NCI-H82 treated with DMSO at 0.1 percent for 48 hours (cell line): ENCODE measurements at regions not wholly inside any gene's neighbourhood (a gene's known extent, or its start where the extent isn't known, plus 50 kb on each side); places are given as distances from the start of the nearest gene placed in this dataset.
"Not testable (repeated sequence)": the region's sequence is repeated elsewhere in the genome, so short reads cannot be mapped to it uniquely, and the experiment has no call there.

Experiments
- DNase-seq: peaks from one replicate; lab custom pipeline; 2025; ENCODE audit not compliant: unreplicated experiment; lab: John Stamatoyannopoulos, UW

DNA sequence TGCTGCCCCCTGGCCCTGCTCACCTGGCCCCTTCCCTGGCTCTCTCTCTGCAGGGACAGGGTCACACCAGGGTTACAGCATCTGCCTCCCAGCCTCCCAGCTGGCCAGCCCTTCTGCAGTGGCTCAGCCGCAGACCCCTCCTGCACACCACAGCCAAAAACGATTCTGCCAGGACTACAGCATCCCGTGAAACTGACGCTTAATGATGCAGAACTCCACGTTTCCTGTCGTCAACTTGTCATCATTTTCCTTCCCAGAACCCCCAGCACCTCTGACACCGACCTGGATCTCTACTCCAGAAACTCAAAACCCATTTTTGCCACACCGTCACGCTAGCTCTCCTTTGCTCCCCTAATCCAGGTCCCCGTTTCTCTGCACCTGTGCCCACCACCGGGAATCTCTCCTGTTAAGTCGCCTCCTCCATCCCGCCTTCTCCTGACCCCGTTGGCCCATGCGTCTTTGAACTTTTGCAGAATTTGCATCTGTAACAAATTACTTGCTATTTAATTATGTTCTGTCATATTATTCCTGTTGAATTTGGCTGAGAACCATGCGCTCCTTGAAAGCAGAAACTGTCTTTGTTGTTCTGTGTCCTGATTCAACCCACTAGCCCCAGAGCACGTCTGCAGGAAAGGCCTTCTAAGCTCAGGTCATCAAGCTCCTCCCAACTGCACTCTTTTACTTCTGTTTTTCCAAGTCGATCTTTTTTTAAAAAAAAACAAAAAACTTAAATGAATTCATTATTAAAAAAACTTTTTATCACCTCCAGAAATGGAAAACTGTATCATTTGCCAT is 173.2 kb upstream of the COPS8 start:
- DNase-seq = no peak

DNA sequence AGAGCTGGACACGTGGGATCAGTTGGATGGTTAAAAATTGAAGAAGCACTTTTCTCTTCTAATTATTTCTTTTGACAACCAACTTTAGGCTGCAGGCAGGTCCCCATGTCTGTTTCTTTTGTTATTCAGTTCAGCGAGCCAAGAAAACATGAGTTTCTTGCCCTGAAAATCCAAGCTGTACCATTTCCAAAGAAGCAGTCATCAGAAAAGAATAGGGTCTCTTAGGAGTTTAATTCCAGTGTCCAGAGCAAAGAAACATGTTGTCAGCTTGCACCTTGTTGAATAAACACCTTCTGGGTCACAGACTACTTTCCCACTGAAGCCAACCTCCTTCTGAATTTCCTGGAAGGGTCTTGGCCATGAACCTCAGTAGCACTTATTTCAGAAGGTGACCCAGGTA is 170.5 kb upstream of the COPS8 start:
- DNase-seq = no peak

- no peak for DNase-seq
Observed at GRCh38 chr2:236915726-236916125, 170.0 kb upstream of the COPS8 start.

DNA sequence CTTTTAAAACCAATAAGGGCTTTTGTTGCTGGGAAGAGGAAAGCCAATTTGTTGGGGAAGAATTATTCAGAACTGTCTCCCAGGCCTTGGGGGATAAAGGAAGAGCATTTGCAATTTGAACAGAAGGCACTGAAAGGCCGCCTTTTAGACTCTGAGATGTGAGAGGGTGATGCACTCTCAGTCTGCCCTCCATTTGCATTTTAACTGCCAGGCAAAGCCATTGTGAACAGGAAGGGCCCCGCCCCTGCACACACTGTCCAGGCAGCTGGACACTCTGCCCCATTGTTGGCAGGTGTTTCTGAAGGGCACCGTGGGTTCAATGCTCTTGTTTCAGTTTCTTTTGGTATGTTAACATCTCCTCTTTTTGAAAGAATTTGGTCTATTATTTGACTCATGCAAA is 169.5 kb upstream of the COPS8 start:
- no peak for DNase-seq

GRCh38 chr2:236916651-236917050 is 169.0 kb upstream of the COPS8 start:
- no peak for DNase-seq

- no peak for DNase-seq
Observed at GRCh38 chr2:236917164-236917563, 168.5 kb upstream of the COPS8 start.

DNA sequence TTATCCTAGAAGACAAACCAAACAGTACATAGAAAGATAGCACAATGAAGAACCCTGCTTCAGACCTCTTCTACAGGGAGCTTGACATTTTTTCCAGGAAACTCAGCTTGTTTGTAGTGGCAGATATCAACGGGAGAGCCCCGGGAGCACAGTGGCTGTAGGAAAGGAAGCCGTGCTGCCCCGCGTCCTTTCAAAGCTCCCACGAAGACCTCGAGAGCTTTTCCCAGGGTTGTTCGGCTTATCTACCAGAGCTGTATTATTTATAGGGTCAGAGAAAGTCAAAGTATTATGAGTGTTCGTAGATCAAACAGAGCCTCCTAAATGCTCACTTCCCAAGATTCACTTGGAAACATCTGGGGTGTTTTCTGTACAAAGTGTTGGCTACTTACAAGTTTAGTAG is 167.1 kb upstream of the COPS8 start:
- DNase-seq = no peak

DNA sequence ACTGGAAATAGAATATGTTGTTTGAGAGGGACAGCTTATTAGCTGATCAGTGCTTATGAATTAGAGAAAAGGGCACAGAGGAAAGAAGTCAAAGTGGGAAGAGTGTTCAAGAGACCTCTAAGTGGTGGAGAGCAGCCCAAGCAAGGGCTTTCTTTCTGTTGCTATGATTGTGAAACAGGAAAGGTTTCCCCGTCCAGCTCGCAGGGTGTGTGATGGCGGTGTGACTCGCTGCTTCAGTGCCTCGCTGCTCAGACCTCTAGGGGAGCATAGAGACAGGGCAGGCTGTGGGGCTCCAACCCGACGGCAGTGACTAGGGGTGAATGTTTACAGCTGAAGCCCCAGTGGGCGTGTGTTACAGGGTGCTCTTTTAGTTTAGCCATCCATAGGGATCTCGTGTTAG is 166.5 kb upstream of the COPS8 start:
- DNase-seq = no peak

GRCh38 chr2:236919801-236920379 is 165.8 kb upstream of the COPS8 start:
- DNase-seq = not testable (repeated sequence)

DNA sequence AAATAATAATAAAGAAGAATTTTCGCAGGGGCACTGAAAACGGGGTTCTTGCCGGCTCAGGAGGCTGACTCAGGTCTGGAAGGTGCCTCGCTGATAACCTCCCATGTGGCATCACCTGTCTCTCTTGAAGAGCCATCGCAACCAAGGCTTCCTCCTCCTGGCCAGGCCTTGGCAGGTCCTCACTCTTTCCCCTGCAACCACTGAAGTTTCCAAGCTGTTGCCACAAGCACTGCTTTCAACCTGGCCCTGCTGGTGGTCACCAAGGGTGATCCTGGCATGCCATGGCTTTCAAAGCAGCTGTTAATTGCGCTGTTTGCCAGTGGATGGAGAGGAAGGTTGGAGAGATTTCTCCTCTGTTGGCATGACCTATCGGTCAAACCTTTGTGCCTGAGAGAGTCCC is 163.6 kb upstream of the COPS8 start:
- DNase-seq = no peak

DNA sequence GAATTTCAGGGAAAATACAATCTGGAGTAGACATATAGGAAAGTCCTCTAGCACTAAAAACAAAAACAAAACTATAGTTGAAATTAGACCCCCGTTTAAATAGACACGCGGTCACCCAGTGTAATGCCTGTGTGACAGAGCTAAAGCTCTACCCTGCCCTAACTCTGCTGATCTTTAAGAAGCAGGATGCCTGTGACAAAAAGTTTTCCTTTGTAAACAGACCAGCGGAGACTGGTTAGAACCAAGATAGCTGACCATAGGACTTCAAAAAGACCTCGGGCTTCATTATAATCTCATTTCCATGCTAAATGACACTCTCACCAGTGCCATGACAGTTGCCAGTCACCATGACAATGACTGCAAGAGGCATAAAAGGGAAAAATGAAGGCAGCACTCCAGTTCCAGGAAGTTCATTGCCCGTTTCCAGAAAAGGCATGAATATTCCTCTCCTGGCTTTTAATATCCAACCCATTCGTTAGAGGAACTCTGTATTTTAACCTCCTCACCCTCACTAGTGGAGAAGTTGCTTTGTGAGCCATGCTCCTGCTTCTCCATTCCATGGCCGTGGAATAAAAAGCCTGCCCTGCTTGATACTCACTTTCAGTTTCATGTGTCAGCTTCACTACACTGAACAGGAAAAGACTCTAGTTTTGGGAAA is 157.2 kb upstream of the COPS8 start:
- no peak for DNase-seq

GRCh38 chr2:236932831-236933361 is 152.8 kb upstream of the COPS8 start:
- DNase-seq = no peak

DNA sequence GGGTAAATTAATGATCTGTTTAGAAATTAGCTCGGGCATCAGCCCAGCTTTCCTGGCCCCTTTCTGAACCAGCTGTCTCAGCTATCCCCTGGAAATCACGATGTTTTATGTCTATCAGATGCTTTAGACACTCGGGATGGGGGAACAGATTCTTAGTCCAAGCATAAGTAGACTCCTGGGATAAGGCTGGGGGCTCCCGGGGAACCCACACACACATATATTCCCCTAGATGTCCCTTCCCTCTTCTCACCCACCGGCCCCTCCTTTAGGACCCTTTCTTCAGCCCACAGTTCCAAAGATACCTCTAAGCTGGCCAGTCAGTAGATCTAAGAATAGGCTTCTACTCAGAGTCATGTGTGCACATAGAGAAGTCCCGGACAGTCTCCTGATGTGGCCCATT is 151.5 kb upstream of the COPS8 start:
- DNase-seq = no peak

DNA sequence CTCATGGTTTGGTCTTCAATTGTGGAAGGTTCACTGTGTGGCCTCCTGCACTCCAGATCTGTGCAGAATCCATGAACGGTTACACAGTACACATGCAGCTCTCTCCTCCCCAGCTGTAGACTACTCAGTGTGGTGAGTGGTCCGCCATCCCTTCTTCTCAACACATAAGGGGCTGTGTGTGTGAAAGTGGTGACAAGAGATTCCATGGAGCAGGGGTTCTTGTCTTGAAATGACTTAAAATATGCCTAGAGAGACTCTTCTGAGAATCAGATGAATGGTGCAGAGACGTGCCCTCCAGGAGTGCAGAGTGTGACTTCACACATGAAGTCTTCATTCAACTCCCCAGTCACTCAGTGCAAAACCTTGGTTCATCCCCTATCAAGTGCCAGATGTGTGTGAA is 151.0 kb upstream of the COPS8 start:
- no peak for DNase-seq

DNA sequence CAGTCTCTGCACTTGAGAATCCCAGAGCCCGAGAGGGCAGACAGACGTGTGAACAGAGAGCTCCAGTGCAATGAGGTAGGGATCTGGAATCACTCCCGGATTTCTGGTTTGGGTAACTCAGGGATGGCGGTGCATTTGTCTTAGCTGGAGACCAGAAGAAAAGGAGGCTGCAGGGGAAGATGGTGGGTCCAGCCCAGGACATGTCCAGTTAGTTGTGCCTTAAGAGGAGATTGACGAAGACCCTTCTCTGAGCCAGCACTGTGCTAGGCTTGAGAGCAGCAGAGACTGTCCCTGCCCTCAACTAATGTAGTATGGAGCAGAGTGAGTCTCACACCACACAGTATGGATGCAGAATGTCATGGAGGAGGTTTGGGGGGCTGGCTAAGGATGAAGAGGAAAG is 150.6 kb upstream of the COPS8 start:
- no peak for DNase-seq

DNA sequence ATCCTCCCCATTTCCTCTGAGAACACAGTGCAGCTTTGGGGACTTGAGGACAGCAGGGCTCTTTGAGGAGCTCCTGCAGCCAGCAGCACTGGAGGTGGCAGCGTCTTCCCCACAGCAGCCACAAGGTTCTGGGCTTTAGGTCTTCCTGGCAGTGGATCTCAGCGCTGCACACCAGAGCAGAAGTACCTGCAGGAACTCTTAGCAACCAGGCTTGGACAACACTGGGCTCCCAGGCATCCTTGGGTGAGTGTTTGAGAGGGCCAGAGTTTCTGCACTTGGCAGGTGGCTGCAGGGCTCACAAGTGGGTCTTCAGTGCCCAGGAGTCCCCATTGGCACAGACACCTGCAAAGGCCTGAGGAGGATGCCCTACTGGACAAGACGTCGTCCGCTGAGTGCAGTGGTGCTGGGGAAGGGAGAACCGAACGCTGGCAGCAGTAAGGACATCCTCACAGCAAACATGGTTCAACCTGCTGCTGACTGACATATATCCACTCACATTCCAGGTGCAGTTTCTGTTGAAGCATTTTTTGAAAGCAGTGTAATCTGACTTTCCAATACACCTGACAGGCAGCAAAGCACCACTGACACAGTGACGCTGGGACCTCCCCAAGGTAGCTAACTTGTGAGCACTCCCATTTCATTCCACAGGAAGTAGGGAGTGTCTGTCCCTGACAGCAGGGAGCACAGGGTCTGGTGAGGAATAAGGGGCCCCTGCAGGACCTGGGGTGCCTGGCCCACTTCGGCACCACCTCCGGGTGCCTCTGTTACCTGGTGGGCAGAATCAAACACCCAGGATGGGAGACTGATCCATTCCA is 149.9 kb upstream of the COPS8 start:
- no peak for DNase-seq

DNA sequence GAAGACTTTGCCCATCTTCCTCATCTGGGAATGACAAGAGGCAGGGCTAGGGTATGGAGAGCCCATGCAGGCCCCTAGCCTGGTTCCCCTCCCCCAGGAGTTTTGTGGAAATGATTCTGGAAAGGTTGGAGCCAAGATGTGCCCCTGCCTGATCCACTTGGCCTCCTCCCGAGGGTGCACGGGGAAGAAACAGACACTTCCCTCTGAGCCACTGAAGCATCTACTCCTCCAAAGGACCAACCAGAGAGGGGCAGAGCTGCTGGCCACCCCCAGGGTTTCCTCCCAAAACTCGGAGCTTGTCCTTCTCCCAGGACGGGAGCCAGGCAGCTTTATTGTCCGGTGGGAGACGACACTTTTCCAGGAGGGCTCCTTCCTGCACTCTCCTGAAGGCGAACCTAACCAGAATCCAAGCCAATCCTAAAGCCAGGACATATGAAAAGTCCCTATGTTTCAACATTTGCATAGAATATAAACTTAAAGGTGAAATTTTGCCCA is 149.2 kb upstream of the COPS8 start:
- no peak for DNase-seq

- no peak for DNase-seq
Observed at GRCh38 chr2:236938126-236938525, 147.6 kb upstream of the COPS8 start.

DNA sequence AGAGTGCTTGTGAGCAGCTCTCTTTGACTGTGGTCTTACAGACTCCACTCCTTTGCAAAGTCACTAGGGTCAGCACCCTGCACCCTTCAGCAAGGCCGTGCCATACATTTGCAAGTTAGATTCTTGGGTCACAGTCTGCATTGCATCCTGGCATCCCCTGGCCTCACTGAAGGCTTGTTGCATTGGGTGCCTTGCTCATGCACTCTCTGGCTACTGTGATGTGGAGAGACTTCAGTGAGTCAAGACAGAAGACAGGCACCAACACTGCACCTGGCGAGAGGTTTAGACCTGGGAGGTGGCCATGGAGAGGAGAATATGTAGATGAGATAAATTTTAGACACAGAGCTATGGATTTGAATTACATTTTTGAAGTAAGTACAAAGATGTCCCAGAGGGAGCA is 146.4 kb upstream of the COPS8 start:
- no peak for DNase-seq

DNA sequence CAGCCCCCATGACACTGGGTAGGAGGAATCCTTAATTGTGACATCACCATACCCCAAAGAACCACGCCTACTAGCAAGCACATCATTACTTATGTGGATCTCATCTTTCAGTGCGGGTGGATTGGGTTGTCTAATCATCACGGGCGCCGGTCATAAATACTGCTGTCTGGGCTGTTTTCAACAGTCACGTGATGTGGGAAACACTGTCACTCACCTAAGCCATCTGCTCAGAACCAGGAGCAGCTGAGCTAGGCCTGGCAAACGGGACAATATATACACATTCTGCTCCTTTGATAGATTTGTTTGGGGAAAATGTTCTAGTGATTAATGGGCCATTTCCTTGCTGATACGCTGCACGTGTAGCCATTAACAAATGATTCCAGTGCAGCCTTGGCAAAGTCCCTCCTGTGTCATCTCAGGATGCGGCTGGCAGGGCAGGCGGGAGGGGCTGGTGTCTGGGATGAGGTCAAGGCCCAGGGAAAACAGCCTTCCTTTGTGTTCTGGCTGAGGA is 145.9 kb upstream of the COPS8 start:
- DNase-seq = peak; percentile 76

- no peak for DNase-seq
Observed at GRCh38 chr2:236940497-236940896, 145.2 kb upstream of the COPS8 start.
